ENCODE measurements at regions not wholly inside any gene's neighbourhood (a gene's known extent, or its start where the extent isn't known, plus 50 kb on each side); places are given as distances from the start of the nearest gene placed in this dataset.

DNA sequence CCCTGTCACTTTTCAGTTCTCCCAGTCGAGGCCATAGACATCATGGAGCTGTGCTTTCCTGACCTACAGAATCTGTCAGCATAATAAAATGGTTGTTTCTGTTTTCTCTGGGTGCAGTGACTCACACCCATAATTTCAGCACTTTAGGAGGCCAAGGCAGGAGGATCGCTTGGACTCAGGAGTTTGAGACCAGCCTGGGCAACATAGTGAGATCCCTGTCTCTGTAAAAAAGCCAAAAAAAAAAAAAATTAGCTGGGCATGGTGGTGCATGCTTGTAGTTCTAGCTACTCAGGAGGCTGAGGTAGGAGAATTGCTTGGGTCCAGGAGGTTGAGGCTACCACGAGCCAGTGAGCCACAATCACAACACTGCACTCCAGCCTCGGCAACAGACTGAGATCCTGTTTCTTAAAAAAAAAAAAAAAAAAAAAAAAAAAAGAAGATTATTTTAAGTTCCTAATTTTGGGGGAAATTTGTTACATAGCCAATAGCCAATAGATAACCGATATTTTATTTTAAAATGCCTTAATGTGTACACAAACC, 196.2 kb downstream of the ADSS2 start:
- TF ChIP-seq, protein P1, sequence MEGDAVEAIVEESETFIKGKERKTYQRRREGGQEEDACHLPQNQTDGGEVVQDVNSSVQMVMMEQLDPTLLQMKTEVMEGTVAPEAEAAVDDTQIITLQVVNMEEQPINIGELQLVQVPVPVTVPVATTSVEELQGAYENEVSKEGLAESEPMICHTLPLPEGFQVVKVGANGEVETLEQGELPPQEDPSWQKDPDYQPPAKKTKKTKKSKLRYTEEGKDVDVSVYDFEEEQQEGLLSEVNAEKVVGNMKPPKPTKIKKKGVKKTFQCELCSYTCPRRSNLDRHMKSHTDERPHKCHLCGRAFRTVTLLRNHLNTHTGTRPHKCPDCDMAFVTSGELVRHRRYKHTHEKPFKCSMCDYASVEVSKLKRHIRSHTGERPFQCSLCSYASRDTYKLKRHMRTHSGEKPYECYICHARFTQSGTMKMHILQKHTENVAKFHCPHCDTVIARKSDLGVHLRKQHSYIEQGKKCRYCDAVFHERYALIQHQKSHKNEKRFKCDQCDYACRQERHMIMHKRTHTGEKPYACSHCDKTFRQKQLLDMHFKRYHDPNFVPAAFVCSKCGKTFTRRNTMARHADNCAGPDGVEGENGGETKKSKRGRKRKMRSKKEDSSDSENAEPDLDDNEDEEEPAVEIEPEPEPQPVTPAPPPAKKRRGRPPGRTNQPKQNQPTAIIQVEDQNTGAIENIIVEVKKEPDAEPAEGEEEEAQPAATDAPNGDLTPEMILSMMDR (IDR thresholded peaks at IDR 0.05), result no peak
- TF ChIP-seq EP300 (IDR thresholded peaks at IDR 0.05) (no peak), POLR2A (IDR thresholded peaks at IDR 0.05) (no peak)
